ENCODE measurements at regions not wholly inside any gene's neighbourhood (a gene's known extent, or its start where the extent isn't known, plus 50 kb on each side); places are given as distances from the start of the nearest gene placed in this dataset.

GRCh38 chr13:65985612-65986011 is 1244.5 kb downstream of the PCDH9 start:
- H3K9me3 Mint-ChIP-seq = no peaks in the 10 kb centered on the region
- no peaks in the 10 kb centered on the region for H3K79me1 ChIP-seq (ENCODE audit: insufficient read depth, low read depth, low read length, poor library complexity, severe bottlenecking)
- no peak overlapping the region for H3K27ac ChIP-seq (ENCODE audit: insufficient read length, low read depth, low read length)
- no peak overlapping the region for H3K4me2 ChIP-seq (ENCODE audit: insufficient read depth, insufficient read length, low read length)
- H3K4me1 ChIP-seq (ENCODE audit: insufficient read depth, low read length) = no peaks in the 10 kb centered on the region
- no peak overlapping the region for H3K14ac ChIP-seq (ENCODE audit: insufficient read depth, low read length)
- no peak overlapping the region for H3K4ac ChIP-seq (ENCODE audit: low read depth, low read length)
- no peak overlapping the region for H2BK20ac ChIP-seq (ENCODE audit: low read depth, low read length, poor library complexity, severe bottlenecking)
- no peak overlapping the region for H3K56ac ChIP-seq (ENCODE audit: insufficient read length, low read depth, low read length)
- H2AFZ ChIP-seq (ENCODE audit: low read length) = no peak overlapping the region
- no peak overlapping the region for H3K4me3 Mint-ChIP-seq
- no peaks in the 10 kb centered on the region for H3K27me3 Mint-ChIP-seq (ENCODE audit: low read depth)
- H2BK120ac ChIP-seq (ENCODE audit: low read depth, low read length, poor library complexity, severe bottlenecking) = no peak overlapping the region
- no peak overlapping the region for H2BK15ac ChIP-seq (ENCODE audit: low read depth, low read length)
- peak; percentile 71 for DNase-seq
- H3K18ac ChIP-seq (ENCODE audit: insufficient read length, low read depth, low read length) = no peak overlapping the region
- no peak overlapping the region for H2BK12ac ChIP-seq (ENCODE audit: insufficient read length, low read depth, low read length)
- H2AK5ac ChIP-seq (ENCODE audit: insufficient read length, low read length) = no peak overlapping the region
- no peak overlapping the region for H3K27ac Mint-ChIP-seq
- no CpG with 5 or more reads among the region's 10 CpGs for WGBS (ENCODE audit: extremely low coverage, insufficient read length, low lambda C conversion rate)
- no peak overlapping the region for H2BK5ac ChIP-seq (ENCODE audit: insufficient read length, low read length)
- H3K23me2 ChIP-seq (ENCODE audit: insufficient read length, low read depth, low read length, poor library complexity, severe bottlenecking) = no peaks in the 10 kb centered on the region
- TF ChIP-seq CTCF (conservative IDR thresholded peaks at IDR 0.05) = peak; percentile 66
- no peak overlapping the region for H3T11ph ChIP-seq (ENCODE audit: low read length)
- H4K5ac ChIP-seq (ENCODE audit: insufficient read length, low read depth, low read length) = no peak overlapping the region
- no peak overlapping the region for H3K23ac ChIP-seq (ENCODE audit: insufficient read length, low read depth, low read length)
- no peaks in the 10 kb centered on the region for H3K79me2 ChIP-seq (ENCODE audit: insufficient read depth, low read length)
- H3K36me3 Mint-ChIP-seq (ENCODE audit: insufficient read depth in 1 of 3, low read depth in 3 of 3) = no peaks in the 10 kb centered on the region
- H4K8ac ChIP-seq (replicated peaks; ENCODE audit: insufficient read length, low read depth, low read length) = no peak overlapping the region
- no peaks in the 10 kb centered on the region for H3K27me3 ChIP-seq (ENCODE audit: insufficient read depth, low read length)
- H4K20me1 ChIP-seq (ENCODE audit: control insufficient read depth, insufficient read depth, insufficient read length) = no peaks in the 10 kb centered on the region
- no peak overlapping the region for H4K91ac ChIP-seq (ENCODE audit: insufficient read length, low read depth, low read length)
- H3K4me1 Mint-ChIP-seq = no peaks in the 10 kb centered on the region
- H3K9ac ChIP-seq (ENCODE audit: extremely low read depth, insufficient read length, low read length) = no peak overlapping the region
- H3K9me3 ChIP-seq (ENCODE audit: control insufficient read depth, low read depth, low read length) = no peaks in the 10 kb centered on the region
